BLaER1 treated with 17β-estradiol and CSF1 and Interleukin-3, amounts not matched to agents 10 nM and 100 nM (cell line): ENCODE measurements at regions not wholly inside any gene's neighbourhood (a gene's known extent, or its start where the extent isn't known, plus 50 kb on each side); places are given as distances from the start of the nearest gene placed in this dataset.

ENCODE experiments used
- H3K27ac ChIP-seq, 11 experiments: shearing (Covaris generic); formaldehyde crosslinking; 2 replicates each; pipeline ENCODE4 v1.8.1; 2022
- H3K27me3 ChIP-seq, 11 experiments: shearing (Covaris generic); formaldehyde crosslinking; 2 replicates each; pipeline ENCODE4 v1.8.1; 2022
- H3K36me3 ChIP-seq, 11 experiments: shearing (Covaris generic); formaldehyde crosslinking; 2 replicates each; pipeline ENCODE4 v1.8.1; 2022
- H3K4me1 ChIP-seq, 10 experiments: shearing (Covaris generic); formaldehyde crosslinking; 2 replicates each; pipeline ENCODE4 v1.8.1; 2022
- H3K4me2 ChIP-seq, 11 experiments: shearing (Covaris generic); formaldehyde crosslinking; 2 replicates each; pipeline ENCODE4 v1.8.1; 2022
- H3K4me3 ChIP-seq, 10 experiments: shearing (Covaris generic); formaldehyde crosslinking; 2 replicates each; pipeline ENCODE4 v1.8.1; 2022
- H3K9ac ChIP-seq, 11 experiments: shearing (Covaris generic); formaldehyde crosslinking; 2 replicates each; pipeline ENCODE4 v1.8.1; 2022
- H3K9me3 ChIP-seq, 11 experiments: shearing (Covaris generic); formaldehyde crosslinking; replicated peaks in 1 of 11; 2 replicates each; pipeline ENCODE4 v1.8.1; 2022
- H4K20me1 ChIP-seq, 11 experiments: shearing (Covaris generic); formaldehyde crosslinking; 2 replicates each; pipeline ENCODE4 v1.8.1; 2022
- Cebpa-rat ChIP-seq, 11 experiments: shearing (Covaris generic); IDR thresholded peaks; 2 replicates each; pipeline ENCODE4 v1.8.1; 2022

GRCh38 chr10:123480845-123481244 lies 185.3 kb upstream of the GPR26 start:
- Histone ChIP-seq H3K4me1 (peaks cover 0 to 29% (median 10%) of the 10 kb centered on the region in 10 experiments; a peak in 14 of 20 replicates), H3K36me3 (no peaks in the 10 kb centered on the region), H3K27ac (no peak overlapping the region), H3K9me3 (no peaks in the 10 kb centered on the region; a peak in 1 of 22 replicates), H3K27me3 (no peaks in the 10 kb centered on the region), H3K4me3 (no peak overlapping the region), H4K20me1 (no peaks in the 10 kb centered on the region), H3K4me2 (no peak overlapping the region), H3K9ac (no peak overlapping the region)
- no peak for TF ChIP-seq Cebpa-rat (IDR thresholded peaks at IDR 0.05)

GRCh38 chr10:123484722-123485121 lies 181.4 kb upstream of the GPR26 start:
- Histone ChIP-seq H3K4me3 (no peak overlapping the region), H3K36me3 (no peaks in the 10 kb centered on the region), H3K27me3 (no peaks in the 10 kb centered on the region), H3K9ac (no peak overlapping the region), H3K4me2 (peak overlapping the region in 2 of 11 experiments; percentile 16 to 36; a peak in 2 of 22 replicates), H3K27ac (no peak overlapping the region), H3K4me1 (peaks cover 0 to 34% (median 12%) of the 10 kb centered on the region in 10 experiments; a peak in 14 of 20 replicates), H3K9me3 (peaks cover 0 to 3% (median 0%) of the 10 kb centered on the region in 11 experiments; a peak in 2 of 22 replicates), H4K20me1 (no peaks in the 10 kb centered on the region)
- no peak for TF ChIP-seq Cebpa-rat (IDR thresholded peaks at IDR 0.05)

DNA sequence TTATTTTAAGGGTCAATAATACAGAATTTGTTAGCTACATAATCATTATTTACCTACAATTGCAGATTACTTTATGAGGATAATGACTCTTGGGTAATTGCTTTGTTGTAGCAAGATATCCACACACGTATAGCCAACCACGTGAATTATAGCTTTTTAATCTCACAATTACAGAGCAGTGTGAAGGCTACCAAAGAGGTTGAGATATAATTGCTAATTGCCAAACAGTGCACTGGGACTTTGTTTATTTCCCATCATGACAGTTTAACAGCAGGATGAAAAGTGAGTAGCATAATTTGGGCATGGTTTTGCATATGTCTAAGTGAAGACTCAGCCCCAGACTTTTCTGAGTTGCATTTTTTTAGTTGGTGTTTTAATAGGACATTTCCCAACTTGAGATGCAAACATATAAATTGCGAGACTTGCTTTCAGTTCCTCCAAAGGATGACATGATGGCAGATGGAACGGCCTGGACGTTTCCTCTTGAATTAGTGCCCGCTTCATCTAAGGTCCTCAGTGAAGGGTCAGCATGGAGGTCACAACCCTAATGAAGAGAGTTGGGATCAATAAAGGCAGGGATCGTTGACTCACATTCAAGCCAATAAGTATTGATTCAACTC lies 180.7 kb upstream of the GPR26 start:
- Histone ChIP-seq H3K36me3 (no peaks in the 10 kb centered on the region), H3K9ac (no peak overlapping the region), H3K4me3 (no peak overlapping the region), H3K27me3 (no peaks in the 10 kb centered on the region), H4K20me1 (no peaks in the 10 kb centered on the region), H3K27ac (peak overlapping the region in 1 of 11 experiments; percentile 13; a peak in 1 of 22 replicates), H3K4me2 (peak overlapping the region in 10 of 11 experiments; percentile 1 to 44 (median 13); a peak in 11 of 22 replicates), H3K9me3 (peaks cover 0 to 3% (median 0%) of the 10 kb centered on the region in 11 experiments; a peak in 2 of 22 replicates), H3K4me1 (peaks cover 0 to 34% (median 12%) of the 10 kb centered on the region in 10 experiments; a peak in 14 of 20 replicates)
- no peak for TF ChIP-seq Cebpa-rat (IDR thresholded peaks at IDR 0.05)

DNA sequence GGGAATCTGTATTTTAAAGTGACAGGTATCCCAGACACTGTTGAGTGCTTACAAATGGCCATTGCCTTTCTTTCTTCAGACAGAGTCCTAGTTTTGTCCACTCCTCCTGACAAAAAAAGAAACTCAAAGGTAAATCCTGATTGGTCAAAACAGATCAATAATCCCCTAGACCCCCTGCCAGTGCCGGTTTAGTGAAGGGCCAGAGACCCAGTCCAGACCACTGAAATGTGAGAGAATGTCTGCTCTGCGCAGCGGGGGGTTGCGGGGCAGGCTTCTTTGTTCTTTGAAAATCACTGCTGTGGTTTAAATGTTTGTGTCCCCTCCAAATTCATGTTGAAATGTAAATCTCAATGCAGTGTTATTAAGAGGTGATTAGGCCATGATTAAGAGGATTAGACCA lies 177.7 kb upstream of the GPR26 start:
- Histone ChIP-seq H3K27me3 (no peaks in the 10 kb centered on the region), H3K4me1 (peaks cover 0 to 20% (median 10%) of the 10 kb centered on the region in 10 experiments; a peak in 12 of 20 replicates), H3K4me2 (no peak overlapping the region), H4K20me1 (no peaks in the 10 kb centered on the region), H3K4me3 (no peak overlapping the region), H3K27ac (no peak overlapping the region), H3K9ac (no peak overlapping the region), H3K36me3 (no peaks in the 10 kb centered on the region), H3K9me3 (peaks cover 0 to 9% (median 0%) of the 10 kb centered on the region in 11 experiments; a peak in 6 of 22 replicates)
- no peak for TF ChIP-seq Cebpa-rat (IDR thresholded peaks at IDR 0.05)

- Histone ChIP-seq H4K20me1 (no peaks in the 10 kb centered on the region), H3K27me3 (no peaks in the 10 kb centered on the region), H3K9me3 (peaks cover 0 to 23% (median 0%) of the 10 kb centered on the region in 11 experiments; a peak in 7 of 22 replicates), H3K4me1 (peaks cover 0 to 26% (median 21%) of the 10 kb centered on the region in 10 experiments; a peak in 17 of 20 replicates), H3K9ac (no peak overlapping the region), H3K4me2 (no peak overlapping the region), H3K36me3 (no peaks in the 10 kb centered on the region), H3K4me3 (no peak overlapping the region), H3K27ac (no peak overlapping the region)
- TF ChIP-seq Cebpa-rat (IDR thresholded peaks at IDR 0.05): no peak
Observed at GRCh38 chr10:123491364-123491763, 174.8 kb upstream of the GPR26 start.

DNA sequence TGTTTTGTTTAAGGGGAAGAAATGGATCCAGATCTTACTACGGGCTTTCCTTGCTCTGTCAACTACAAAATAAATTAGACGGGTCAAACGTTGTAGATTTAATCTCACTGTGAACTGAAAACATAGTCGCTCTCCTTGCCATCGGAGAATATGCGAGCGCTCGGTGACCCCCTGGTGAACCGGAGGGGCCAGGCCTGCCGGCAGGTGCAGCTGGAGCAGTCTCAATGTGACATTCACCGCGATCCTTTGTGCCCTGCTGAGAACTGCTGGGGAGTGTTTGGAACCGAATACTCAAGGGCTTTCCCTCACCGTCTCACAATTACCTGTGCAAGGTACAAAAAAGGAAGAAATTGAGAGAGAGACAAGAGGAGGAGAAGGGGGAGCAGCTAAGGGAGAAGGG lies 174.1 kb upstream of the GPR26 start:
- Histone ChIP-seq H3K27me3 (no peaks in the 10 kb centered on the region), H3K9me3 (peaks cover 0 to 23% (median 0%) of the 10 kb centered on the region in 11 experiments; a peak in 7 of 22 replicates), H3K4me1 (peaks cover 0 to 32% (median 28%) of the 10 kb centered on the region in 10 experiments; a peak in 16 of 20 replicates), H3K4me3 (no peak overlapping the region), H3K36me3 (no peaks in the 10 kb centered on the region), H3K4me2 (no peak overlapping the region), H3K9ac (no peak overlapping the region), H4K20me1 (no peaks in the 10 kb centered on the region), H3K27ac (no peak overlapping the region)
- TF ChIP-seq Cebpa-rat (IDR thresholded peaks at IDR 0.05): no peak

- peak overlapping the region in 6 of 11 experiments; percentile 65 to 95 (median 79); a peak in 6 of 22 replicates for H3K4me2 ChIP-seq
- TF ChIP-seq Cebpa-rat (IDR thresholded peaks at IDR 0.05): no peak
- no peak overlapping the region for H3K4me3 ChIP-seq
- H4K20me1 ChIP-seq: no peaks in the 10 kb centered on the region
- H3K36me3 ChIP-seq: no peaks in the 10 kb centered on the region
- H3K9ac ChIP-seq: no peak overlapping the region
- peaks cover 0 to 36% (median 6%) of the 10 kb centered on the region in 11 experiments; a peak in 9 of 22 replicates for H3K9me3 ChIP-seq
- H3K27me3 ChIP-seq: no peaks in the 10 kb centered on the region
- H3K27ac ChIP-seq: no peak overlapping the region
- H3K4me1 ChIP-seq: peaks cover 0 to 54% (median 41%) of the 10 kb centered on the region in 10 experiments; a peak in 16 of 20 replicates
Observed at GRCh38 chr10:123494301-123494808, 171.8 kb upstream of the GPR26 start.

GRCh38 chr10:123496375-123496774 lies 169.8 kb upstream of the GPR26 start:
- H3K36me3 ChIP-seq: no peaks in the 10 kb centered on the region
- H3K27me3 ChIP-seq: no peaks in the 10 kb centered on the region
- H3K27ac ChIP-seq: peak overlapping the region in 1 of 11 experiments; percentile 25; a peak in 1 of 22 replicates
- H3K9me3 ChIP-seq: peaks cover 0 to 43% (median 10%) of the 10 kb centered on the region in 11 experiments; a peak in 9 of 22 replicates
- H4K20me1 ChIP-seq: no peaks in the 10 kb centered on the region
- H3K4me2 ChIP-seq: peak overlapping the region in 8 of 11 experiments; percentile 65 to 95 (median 72); a peak in 16 of 22 replicates
- H3K4me3 ChIP-seq: no peak overlapping the region; a peak in 1 of 20 replicates
- 0 out of 22 replicates have a peak overlapping the region, but pooled peaks of 1 of the 11 experiments have one; percentile 30 for H3K9ac ChIP-seq
- peaks cover 0 to 74% (median 55%) of the 10 kb centered on the region in 10 experiments; a peak in 16 of 20 replicates for H3K4me1 ChIP-seq
- no peak for TF ChIP-seq Cebpa-rat (IDR thresholded peaks at IDR 0.05)
